GM21717 (cell line): ENCODE measurements at regions not wholly inside any gene's neighbourhood (a gene's known extent, or its start where the extent isn't known, plus 50 kb on each side); places are given as distances from the start of the nearest gene placed in this dataset.

Experiments
- ATAC-seq: cut with Tn5 transposase; IDR thresholded peaks from one replicate; pipeline ENCODE4 v1.9.1; 2021; ENCODE audit warnings: mild to moderate bottlenecking, moderate library complexity; ENCODE audit not compliant: unreplicated experiment

DNA sequence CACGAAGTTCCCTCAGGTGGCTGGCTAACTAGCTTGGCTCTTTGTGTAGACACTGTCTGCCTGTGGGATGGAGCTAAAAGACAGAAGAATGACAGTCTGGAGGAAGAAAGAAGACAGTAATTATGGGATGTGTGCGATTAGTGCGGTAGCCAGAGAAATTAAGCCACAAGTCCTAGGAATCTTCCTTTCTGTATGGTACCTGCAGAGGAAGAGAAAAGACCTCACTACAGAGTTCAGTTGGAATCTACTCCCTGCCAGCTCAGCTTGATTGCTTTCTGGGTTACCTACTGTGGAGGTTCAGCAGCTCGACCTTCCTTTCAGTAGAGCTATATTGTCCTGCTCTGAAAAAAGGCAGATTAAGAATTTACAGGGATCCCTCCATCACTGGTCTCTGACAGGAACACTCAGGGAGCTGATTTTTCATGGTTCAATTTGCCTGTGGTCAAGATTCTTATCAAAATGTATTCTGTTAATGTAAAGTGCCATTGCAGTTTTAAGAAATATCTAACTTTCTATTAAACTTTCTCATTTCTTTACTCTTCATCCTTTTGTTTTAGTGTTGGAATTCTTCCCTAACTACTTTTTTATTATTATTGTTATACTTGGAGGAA, 187.2 kb downstream of the CENPW start:
- no peak for ATAC-seq

DNA sequence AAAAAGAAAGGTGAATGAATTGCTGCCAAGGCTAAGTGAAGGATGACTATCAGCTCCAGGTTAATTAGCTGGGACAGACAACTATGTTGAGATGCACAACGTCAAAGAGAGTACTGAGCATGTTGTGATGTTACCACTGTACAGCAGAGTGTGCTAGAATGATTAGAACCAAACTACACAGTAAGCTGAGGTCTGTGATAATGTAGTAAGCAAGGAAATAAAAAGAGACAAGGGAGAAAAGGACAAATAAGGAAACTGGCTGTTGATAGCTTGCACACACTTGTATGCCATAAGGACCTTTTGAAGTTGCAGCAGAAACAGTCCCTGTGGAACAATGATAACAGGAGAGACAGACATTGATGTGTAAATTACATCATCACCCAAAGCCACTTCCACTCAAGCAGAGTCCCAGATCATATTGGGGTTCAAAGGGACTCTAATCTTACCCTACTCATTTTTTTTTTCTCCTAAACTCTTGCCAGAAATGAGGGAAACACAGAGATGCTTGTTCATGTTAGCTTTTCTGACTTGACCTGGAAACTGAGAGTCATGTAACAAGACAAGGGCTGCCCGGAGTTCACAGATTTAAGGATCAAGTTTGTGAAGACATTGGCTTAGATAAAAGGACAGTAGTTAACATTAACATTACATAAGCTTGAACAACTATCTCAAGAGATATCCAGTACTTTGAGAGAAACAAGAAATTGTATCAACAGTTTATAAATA, 189.9 kb downstream of the CENPW start:
- ATAC-seq = no peak

DNA sequence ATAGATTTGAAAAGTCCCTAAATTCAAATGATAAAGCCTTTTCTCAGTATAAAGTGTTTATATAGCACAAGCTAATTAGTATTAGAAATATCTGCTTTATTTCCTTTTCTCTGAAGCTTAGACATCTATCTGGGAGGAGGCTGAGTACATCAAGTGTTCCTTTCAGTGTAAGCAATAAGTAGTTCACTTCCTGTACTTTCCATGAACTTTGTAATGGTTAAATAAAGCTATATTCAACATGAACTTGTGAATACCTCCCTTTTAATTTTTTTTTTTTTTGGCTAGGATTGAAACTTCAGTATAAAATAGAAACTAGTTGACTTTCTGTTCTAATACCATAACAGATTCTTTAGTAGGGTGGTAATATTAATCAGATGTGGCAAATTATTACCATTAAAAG, 190.9 kb downstream of the CENPW start:
- no peak for ATAC-seq

DNA sequence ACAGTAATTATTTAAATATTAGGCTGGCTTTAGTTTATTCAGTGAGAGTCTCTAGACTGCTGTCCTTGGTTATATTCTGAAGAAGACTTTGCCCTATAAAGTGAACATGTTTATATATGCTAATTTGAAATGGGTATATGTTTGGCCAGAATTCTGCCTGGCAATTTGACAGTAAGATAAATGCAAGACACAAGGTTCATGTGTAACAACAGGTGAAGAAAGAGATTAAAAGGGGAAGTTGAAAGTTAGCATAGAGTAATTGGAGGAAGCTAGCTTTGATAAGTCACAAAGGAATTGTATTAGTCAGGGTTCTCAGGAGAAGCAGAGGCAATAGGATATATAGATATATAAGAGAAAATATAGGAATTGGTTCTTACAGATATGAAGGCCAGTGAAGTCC, 191.4 kb downstream of the CENPW start:
- ATAC-seq = no peak

DNA sequence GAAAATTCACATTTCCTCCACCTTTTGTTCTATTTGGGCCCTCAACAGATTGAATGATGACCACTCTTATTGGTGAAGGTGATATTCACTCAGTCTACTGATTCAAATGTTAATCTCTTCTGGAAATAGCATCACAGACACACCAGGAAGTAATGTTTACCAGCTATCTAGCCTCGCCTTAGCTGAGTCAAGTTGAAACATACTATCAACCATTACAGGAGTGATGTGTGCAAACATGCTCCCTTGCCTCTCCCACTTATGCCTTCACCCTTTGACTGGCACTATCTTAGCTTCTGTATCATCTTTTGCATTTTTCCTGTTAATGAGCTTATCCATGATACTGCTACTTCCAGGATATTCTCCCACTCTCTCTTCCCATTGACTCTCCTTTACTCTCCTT, 191.9 kb downstream of the CENPW start:
- peak; percentile 71 for ATAC-seq

DNA sequence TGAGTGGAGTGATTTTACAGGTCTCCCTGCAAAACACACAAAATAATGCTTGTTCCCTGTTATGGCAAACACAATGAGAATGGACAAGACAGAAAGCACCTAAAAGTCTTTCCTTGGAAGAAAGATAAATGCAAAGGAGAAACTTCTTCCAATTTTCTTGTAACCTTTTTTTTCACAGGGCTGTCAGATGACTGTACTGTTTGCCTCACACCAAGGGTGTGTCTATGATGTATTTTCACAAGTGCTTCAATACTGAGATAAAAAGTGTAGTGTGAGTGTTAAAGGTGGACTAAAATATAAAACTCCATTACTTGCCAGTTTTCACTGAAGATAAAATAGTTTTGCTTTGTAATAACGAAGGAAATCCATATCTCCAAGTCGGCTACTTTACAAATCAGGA, 194.5 kb downstream of the CENPW start:
- no peak for ATAC-seq

DNA sequence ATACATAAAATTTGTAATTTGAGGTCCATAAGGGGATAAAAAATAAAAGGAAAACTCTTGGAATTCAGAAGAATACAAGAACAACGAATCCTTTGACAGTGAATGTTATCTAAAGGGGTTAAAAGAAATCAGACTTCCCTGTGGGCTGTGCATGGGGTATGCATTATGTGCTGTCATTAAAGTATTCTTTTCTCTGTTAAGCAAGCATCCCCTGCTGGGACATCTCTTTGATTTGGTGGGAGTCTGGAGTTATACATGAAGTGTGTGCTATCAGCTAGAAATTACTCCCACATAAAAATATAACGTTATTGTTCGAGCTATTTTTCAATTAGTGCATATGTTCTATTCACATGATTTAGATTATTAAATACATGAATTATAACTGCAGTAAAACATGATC, 195.2 kb downstream of the CENPW start:
- no peak for ATAC-seq

DNA sequence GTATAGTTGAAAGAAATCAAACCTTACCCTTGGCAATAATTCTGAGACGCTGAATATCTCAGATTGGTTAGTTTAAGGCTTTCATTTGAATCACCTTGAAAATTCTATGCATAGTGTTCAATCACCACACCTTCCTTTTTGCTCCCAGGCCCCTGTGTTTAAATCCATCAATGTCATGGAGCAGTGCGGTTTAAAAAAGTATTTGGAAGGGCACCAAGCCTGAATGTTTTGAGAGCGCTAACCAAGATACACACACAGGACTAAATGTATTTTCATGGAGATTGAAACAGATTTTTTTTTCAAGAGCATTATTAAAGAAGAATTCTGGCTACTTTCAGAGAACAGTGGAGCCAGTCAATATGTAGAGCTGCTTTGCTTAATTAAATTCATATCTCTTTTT, 195.7 kb downstream of the CENPW start:
- ATAC-seq = no peak

DNA sequence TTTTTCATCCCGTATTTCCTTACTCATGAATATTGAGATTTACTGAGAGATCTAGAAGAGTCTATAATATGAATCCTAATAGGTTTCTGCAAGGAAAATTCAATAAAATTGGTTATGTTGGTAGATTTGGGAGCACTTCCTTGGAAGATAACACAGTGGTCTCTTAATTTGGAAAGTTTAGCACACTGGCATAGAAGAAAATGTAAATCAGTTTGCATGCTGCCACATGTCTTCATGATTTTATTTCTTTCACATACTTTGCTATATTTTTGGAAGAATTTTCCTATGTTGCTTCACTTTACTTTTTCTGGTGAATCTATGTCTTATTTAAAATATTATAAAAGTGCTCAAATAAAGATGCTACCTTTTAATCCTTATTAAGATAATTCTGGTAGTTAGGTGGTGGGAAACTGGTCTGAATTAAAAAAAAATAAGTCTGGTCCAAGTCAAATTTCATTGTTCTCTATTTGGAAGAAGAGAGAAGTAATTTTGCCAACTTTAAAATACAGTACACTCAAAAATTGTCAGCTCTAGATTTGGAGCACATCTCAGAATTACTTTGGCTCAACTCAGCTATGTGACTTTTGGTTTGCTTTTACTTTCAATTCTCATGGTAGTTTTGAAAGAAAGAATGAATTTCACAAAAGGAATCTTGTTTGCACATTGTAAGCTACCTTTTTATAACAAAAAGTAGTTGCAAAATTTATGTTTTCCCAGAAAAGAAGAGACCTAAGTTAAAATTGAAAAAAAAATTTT, 197.3 kb downstream of the CENPW start:
- no peak for ATAC-seq

DNA sequence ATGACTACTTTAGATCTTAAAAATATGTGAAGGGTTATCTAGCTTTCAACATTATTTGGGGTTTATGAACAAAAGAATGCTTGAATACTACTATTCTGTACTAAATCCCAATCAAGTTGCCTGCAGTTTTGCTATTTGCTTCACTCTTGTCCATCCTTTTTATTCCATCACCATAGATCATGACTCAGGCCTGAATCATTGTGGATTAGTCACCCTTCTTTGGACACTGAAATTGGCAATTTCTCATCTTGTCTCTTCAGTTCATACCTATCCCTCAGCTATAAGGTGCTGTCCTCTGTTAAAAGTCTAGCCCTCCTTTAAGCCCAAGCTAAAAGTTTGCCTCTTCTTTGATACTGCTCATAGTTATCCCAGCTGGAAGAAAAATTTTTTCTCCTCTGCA, 199.1 kb downstream of the CENPW start:
- no peak for ATAC-seq

DNA sequence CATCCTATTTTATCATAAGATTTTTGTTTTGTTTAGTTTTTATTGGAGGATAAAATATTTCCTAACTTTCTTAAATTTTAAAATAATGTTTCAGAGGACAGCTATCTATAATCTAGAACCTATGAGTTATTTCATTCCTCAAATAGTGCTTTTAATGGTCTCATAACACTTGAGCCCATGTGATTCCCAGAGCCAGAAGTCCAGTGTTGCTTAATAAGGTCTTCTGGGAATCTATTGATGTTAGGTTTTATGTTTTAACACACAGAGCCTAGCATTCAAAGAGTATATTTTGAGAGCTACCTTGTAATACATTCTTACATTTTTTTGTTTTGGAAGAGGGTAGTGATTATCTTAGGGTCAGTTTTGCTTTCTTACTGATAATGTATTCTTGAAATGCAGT, 200.2 kb downstream of the CENPW start:
- ATAC-seq = no peak

DNA sequence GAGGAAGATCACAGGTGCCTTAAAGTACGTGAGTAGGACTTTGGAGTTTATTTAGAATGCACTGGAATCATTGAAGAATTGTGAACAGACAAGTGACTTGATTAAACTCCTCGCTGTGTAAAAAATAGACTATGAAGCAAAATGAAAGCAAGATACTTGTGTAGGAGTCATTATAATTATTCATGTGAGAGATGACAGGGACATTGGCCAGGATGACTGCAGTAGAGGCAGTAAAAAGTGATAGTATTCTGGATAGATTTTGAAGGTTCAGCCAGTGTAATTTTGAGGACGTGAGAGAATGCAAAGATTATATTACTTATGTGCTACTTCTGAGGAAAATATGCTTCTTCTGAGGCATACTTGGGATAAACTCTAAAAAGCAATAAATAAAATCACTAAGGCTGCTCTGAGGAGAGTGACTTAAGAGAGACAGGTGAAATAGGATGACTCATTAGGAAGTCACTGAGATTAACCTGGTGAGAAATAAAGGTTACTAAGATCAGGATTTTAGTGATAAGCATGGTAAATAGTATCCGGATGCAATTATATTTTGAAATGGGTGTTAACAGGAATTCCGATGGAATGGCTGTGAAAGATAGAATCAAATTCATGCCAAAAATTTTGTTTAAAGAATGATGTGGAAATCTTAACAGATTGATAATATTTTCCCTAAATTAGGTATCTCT, 202.0 kb downstream of the CENPW start:
- ATAC-seq = no peak

DNA sequence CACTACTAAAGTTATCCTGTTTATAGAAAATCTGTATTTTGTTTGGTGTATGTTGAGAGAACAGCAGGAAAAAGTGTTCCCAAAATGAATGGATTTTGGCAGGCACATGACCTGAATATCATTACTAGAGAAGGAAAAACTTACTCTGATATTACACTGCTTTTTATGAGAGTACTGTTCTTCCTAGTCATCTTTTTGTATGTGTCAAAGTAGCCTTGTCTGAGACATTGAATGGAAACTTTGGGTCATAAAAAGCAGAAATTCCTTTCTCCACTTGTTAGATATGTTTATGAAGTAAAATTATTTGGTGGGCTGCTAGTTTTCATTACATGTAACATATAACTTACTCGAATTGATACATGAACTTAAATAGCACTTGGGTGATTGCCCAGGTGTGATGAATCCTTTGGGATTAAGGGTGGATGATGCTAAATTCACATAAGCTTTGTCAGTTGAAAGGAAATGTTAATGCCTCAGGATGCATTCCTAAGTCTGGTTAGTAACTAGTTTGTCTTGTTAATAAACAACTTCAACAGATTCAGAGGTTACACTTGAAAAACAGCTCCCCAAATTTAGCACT, 206.7 kb downstream of the CENPW start:
- ATAC-seq = no peak

DNA sequence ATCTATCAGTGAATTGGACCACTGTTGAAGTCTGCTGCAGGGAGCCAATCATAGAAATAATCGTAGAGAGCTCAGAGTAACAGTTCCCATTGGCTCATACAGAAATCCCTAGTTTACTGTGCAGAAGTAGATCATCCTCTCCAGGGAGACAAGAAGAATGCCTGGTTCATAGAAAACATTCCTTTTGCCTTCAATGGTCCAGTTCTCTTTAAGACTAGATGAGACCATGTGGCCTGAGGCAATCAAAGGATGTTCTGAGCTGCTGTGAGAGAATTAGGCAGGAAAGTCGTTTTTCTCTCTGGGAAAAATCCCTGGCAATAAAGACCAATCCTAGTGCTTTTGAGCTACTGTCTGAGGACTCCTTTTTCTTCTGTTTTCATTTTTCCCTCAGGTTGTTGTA, 208.4 kb downstream of the CENPW start:
- ATAC-seq = no peak

DNA sequence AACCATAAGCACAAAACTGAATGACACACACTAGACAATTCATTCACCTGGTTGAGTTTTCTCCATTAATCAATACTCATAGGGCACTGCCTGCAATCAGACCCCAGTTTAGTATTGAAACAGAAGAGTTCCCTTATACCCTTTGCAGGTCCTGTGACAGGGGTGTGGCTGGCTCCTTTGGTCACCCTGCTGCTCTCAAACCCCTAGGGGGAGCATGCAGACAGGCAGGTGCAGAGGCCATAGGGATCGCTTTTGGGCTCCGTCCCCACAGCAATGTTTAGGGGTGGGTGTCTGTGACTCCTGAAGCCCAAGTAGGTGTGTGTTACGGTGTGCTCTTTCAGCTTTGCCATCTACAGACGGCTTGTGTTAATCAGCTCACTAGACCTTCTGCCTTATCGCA, 210.4 kb downstream of the CENPW start:
- ATAC-seq = no peak

DNA sequence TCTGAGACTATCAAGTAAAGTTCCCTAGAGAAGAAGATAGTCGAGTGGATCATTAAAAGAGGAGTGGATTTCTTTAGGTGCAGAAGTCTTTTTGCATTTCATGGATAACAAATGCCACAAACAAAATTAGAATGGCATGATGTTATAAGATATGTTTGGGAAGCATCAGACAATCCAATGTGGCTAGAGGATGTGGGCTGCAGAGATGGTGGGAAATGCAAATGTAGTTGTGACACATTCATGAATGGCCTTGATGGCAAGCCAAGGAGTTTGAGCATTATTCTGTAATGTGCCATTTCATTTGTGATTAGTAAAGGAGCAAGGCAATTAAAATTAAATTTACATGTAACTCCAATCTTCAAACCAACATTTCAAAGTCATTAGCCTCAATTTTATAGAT, 211.9 kb downstream of the CENPW start:
- no peak for ATAC-seq

DNA sequence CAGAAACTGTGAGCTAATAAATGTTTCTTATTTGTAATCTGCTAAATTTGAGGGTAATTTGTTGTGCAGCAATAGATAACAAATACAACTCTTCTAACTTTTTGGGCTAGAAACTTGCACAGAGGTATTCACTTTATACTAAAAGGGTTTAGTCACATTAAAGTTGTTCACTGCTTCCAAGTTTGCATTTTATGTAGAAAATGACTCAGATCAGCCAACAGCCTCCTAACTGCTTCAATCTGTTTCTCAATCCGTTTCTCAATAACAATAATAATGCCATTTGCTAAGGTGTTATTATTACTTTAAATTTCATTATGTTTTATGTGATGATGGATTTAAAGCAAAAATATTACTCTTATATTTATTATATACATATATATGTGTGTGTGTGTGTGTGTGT, 213.9 kb downstream of the CENPW start:
- no peak for ATAC-seq

DNA sequence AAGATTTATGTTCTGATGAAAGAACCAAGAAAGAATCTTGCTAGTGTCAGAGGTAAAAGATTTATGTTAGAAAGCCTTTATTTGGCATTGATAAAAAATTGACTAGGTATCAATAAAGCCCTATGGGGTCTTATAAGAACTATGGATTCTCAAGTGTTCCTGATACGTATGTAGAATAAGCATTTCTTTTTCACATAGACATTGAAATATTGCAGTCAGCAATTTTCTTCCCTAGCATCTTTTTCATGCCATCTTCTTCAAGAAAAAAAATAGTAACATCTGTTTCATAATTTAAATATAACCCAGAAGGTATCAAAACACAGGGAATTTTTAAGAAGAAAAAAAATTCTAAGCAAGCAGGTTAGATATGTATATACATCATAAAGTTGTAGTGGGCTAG, 230.6 kb downstream of the CENPW start:
- no peak for ATAC-seq

DNA sequence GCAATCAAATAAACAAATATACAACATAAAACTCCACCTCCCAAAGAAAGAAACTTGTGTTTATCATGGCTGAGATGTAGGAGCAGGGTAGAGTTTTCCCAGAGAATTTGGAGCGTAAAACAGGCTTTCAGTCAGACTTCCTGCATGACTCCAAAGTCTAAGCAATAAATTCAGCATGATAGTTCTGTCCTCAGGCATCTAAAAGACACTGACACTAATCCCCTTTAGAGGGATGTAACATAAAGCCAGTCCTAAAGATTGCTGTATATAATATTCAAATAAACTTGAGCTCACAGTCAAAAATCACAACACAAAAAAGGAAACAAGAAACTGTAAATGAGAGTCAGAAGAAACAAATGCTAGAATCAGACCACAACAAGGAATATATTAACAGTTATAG, 234.4 kb downstream of the CENPW start:
- ATAC-seq = no peak

DNA sequence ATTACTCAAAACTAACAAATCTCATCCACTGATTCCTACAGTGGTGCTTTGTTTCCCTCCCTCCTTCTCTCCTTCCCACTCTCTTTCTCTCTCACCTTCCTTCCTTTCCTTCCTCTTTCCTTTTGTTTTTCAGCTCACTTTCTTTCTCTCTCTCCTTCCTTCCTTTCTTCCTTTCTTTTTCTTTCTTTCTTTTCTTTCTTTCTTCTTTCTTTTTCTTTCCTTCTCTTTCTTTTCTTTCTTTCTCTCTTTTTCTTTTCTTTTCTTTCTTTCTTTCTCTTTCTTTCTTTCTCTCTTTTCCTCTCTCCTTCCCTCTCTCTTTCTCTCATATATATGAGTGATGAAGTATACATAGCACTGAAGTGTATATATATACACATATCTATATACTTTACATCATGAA, 241.4 kb downstream of the CENPW start:
- no peak for ATAC-seq

DNA sequence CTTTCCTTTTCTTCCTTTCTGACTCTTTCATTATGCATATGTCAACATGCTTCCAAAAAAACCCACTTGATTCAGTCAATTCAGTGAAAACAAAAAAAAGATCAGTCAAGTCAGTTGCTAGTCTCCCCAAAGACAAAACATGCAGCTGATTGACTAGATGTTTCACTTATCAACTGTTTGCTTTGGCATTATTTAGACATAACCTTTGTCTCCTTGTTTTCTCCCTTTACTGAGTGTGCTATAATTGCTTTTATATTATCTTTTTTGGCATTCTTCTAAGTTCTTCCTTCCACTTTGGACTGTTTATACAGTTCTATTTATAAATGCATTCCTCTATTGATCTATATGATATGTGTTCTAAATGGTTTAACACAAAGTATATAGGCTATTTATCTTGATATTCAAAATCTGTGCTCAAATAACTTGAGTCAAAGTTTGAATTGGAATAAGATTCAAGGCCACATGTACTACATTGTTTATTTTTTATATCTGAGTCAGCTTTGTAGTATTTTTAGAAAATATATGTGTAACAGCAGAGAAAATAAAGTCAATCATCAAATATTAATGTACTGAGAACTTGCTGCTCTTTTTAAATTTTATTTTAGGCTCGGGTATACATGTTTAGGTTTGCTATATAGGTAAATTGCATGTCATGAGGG, 260.5 kb downstream of the CENPW start:
- no peak for ATAC-seq
